Activated naive CD8-positive, alpha-beta T cell treated with anti-CD3 and anti-CD28 coated beads, Interleukin-2, amount 50 U/mL, for 24 hours (primary cell): ENCODE measurements at regions not wholly inside any gene's neighbourhood (a gene's known extent, or its start where the extent isn't known, plus 50 kb on each side); places are given as distances from the start of the nearest gene placed in this dataset.
"Not testable (repeated sequence)": the region's sequence is repeated elsewhere in the genome, so short reads cannot be mapped to it uniquely, and the experiment has no call there.

Experiments used
- ATAC-seq: fragments of 150-1000 bp; cut with Tn5 transposase; one replicate; pipeline ENCODE4 v1.10.0; 2021
- DNase-seq: peaks from one replicate; pipeline ENCODE4 v3.0.0; 2021
- H3K27ac Mint-ChIP-seq: one replicate; pipeline ENCODE4 v1.8.0; 2021; ENCODE audit warnings: mild to moderate bottlenecking, mixed read lengths
- H3K27me3 Mint-ChIP-seq: one replicate; pipeline ENCODE4 v1.8.0; 2021; ENCODE audit warnings: mixed read lengths
- H3K36me3 Mint-ChIP-seq: one replicate; pipeline ENCODE4 v1.8.0; 2021; ENCODE audit warnings: low read depth, mixed read lengths
- H3K4me1 Mint-ChIP-seq: one replicate; pipeline ENCODE4 v1.8.0; 2021; ENCODE audit warnings: mixed read lengths
- H3K4me3 Mint-ChIP-seq: one replicate; pipeline ENCODE4 v1.8.0; 2021; ENCODE audit warnings: mild to moderate bottlenecking, moderate library complexity, mixed read lengths
- H3K9me3 Mint-ChIP-seq: one replicate; pipeline ENCODE4 v1.8.0; 2021; ENCODE audit warnings: mixed read lengths

GRCh38 chr14:106080922-106081321 lies 554.5 kb downstream of the TMEM121 start:
- ATAC-seq = no peak
- H3K36me3 Mint-ChIP-seq = no peaks in the 10 kb centered on the region

GRCh38 chr14:106081721-106082120 lies 555.3 kb downstream of the TMEM121 start:
- not testable (repeated sequence) for H3K27ac Mint-ChIP-seq, ATAC-seq, H3K4me1 Mint-ChIP-seq, H3K4me3 Mint-ChIP-seq, DNase-seq, H3K9me3 Mint-ChIP-seq, H3K36me3 Mint-ChIP-seq
- peaks cover 20% of the 10 kb centered on the region for H3K27me3 Mint-ChIP-seq

More at GRCh38 chr14:106080922-106081321, 554.5 kb downstream of the TMEM121 start:
- DNase-seq = no peak
- no peaks in the 10 kb centered on the region for H3K9me3 Mint-ChIP-seq
- peaks cover 20% of the 10 kb centered on the region for H3K27me3 Mint-ChIP-seq
- no peaks in the 10 kb centered on the region for H3K4me1 Mint-ChIP-seq
- H3K27ac Mint-ChIP-seq = no peak overlapping the region
- H3K4me3 Mint-ChIP-seq = no peak overlapping the region

- H3K27ac Mint-ChIP-seq = no peak overlapping the region
- ATAC-seq = no peak
- H3K4me3 Mint-ChIP-seq = no peak overlapping the region
- no peak for DNase-seq
- H3K36me3 Mint-ChIP-seq = no peaks in the 10 kb centered on the region
- H3K4me1 Mint-ChIP-seq = peaks cover 19% of the 10 kb centered on the region
- H3K9me3 Mint-ChIP-seq = no peaks in the 10 kb centered on the region
- peaks cover 14% of the 10 kb centered on the region for H3K27me3 Mint-ChIP-seq
These were observed 556.7 kb downstream of the TMEM121 start for GRCh38 chr14:106083082-106083481.

- Mint-ChIP-seq H3K9me3 (no peaks in the 10 kb centered on the region), H3K36me3 (no peaks in the 10 kb centered on the region), H3K27me3 (peaks cover 5% of the 10 kb centered on the region), H3K4me1 (peaks cover 27% of the 10 kb centered on the region), H3K27ac (no peak overlapping the region), H3K4me3 (no peak overlapping the region)
- ATAC-seq (no peak), DNase-seq (no peak)
These were observed 561.5 kb downstream of the TMEM121 start for GRCh38 chr14:106087837-106088236.

- H3K9me3 Mint-ChIP-seq, H3K27me3 Mint-ChIP-seq, ATAC-seq, DNase-seq, H3K4me3 Mint-ChIP-seq, H3K27ac Mint-ChIP-seq, H3K36me3 Mint-ChIP-seq: not testable (repeated sequence)
- peaks cover 27% of the 10 kb centered on the region for H3K4me1 Mint-ChIP-seq
These were observed 562.5 kb downstream of the TMEM121 start for GRCh38 chr14:106088860-106089259.

GRCh38 chr14:106094654-106095189 lies 568.3 kb downstream of the TMEM121 start:
- peak; percentile 95 for DNase-seq
- H3K27me3 Mint-ChIP-seq = peaks cover 4% of the 10 kb centered on the region
- no peaks in the 10 kb centered on the region for H3K36me3 Mint-ChIP-seq
- no peak overlapping the region for H3K4me3 Mint-ChIP-seq
- peak; percentile 92 for ATAC-seq
- H3K27ac Mint-ChIP-seq = no peak overlapping the region
- H3K4me1 Mint-ChIP-seq = no peaks in the 10 kb centered on the region
- H3K9me3 Mint-ChIP-seq = no peaks in the 10 kb centered on the region

GRCh38 chr14:106107703-106108102 lies 581.3 kb downstream of the TMEM121 start:
- no peak overlapping the region for H3K4me3 Mint-ChIP-seq
- H3K9me3 Mint-ChIP-seq = no peaks in the 10 kb centered on the region
- H3K27ac Mint-ChIP-seq = no peak overlapping the region

GRCh38 chr14:106109337-106109736 lies 583.0 kb downstream of the TMEM121 start:
- no peaks in the 10 kb centered on the region for H3K36me3 Mint-ChIP-seq
- ATAC-seq (no peak), DNase-seq (no peak)
- H3K4me3 Mint-ChIP-seq = no peak overlapping the region
- H3K9me3 Mint-ChIP-seq = no peaks in the 10 kb centered on the region
- H3K27me3 Mint-ChIP-seq = peaks cover 13% of the 10 kb centered on the region
- no peaks in the 10 kb centered on the region for H3K4me1 Mint-ChIP-seq
- no peak overlapping the region for H3K27ac Mint-ChIP-seq

More at GRCh38 chr14:106107703-106108102, 581.3 kb downstream of the TMEM121 start:
- DNase-seq (no peak), ATAC-seq (no peak)
- Mint-ChIP-seq H3K27me3 (peaks cover 23% of the 10 kb centered on the region), H3K36me3 (no peaks in the 10 kb centered on the region), H3K4me1 (no peaks in the 10 kb centered on the region)

GRCh38 chr14:106115401-106115800 lies 589.0 kb downstream of the TMEM121 start:
- Mint-ChIP-seq H3K4me1 (peaks cover 11% of the 10 kb centered on the region), H3K27ac (no peak overlapping the region), H3K4me3 (no peak overlapping the region), H3K27me3 (peaks cover 27% of the 10 kb centered on the region), H3K9me3 (no peaks in the 10 kb centered on the region), H3K36me3 (no peaks in the 10 kb centered on the region)
- ATAC-seq = no peak
- DNase-seq = no peak

- not testable (repeated sequence) for H3K27ac Mint-ChIP-seq, H3K36me3 Mint-ChIP-seq, ATAC-seq, H3K9me3 Mint-ChIP-seq, H3K4me3 Mint-ChIP-seq
- Mint-ChIP-seq H3K27me3 (peaks cover 31% of the 10 kb centered on the region), H3K4me1 (peaks cover 11% of the 10 kb centered on the region)
- DNase-seq = peak; percentile 16
These were observed 590.1 kb downstream of the TMEM121 start for GRCh38 chr14:106116339-106116930.

GRCh38 chr14:106120101-106120500 lies 593.7 kb downstream of the TMEM121 start:
- no peak overlapping the region for H3K27ac Mint-ChIP-seq
- no peak overlapping the region for H3K4me3 Mint-ChIP-seq
- peaks cover 31% of the 10 kb centered on the region for H3K27me3 Mint-ChIP-seq
- H3K36me3 Mint-ChIP-seq = no peaks in the 10 kb centered on the region
- DNase-seq = no peak
- H3K4me1 Mint-ChIP-seq = peaks cover 11% of the 10 kb centered on the region
- no peak for ATAC-seq
- no peaks in the 10 kb centered on the region for H3K9me3 Mint-ChIP-seq

- H3K9me3 Mint-ChIP-seq = no peaks in the 10 kb centered on the region
- ATAC-seq (no peak), DNase-seq (peak; percentile 22)
- H3K27ac Mint-ChIP-seq = no peak overlapping the region
- H3K27me3 Mint-ChIP-seq = peaks cover 9% of the 10 kb centered on the region
- H3K4me3 Mint-ChIP-seq = no peak overlapping the region
- H3K36me3 Mint-ChIP-seq = no peaks in the 10 kb centered on the region
- peaks cover 5% of the 10 kb centered on the region for H3K4me1 Mint-ChIP-seq
These were observed 602.9 kb downstream of the TMEM121 start for GRCh38 chr14:106129274-106129673.

- not testable (repeated sequence) for H3K4me3 Mint-ChIP-seq, DNase-seq, H3K9me3 Mint-ChIP-seq, H3K4me1 Mint-ChIP-seq, H3K27ac Mint-ChIP-seq, H3K36me3 Mint-ChIP-seq, ATAC-seq
- H3K27me3 Mint-ChIP-seq = peaks cover 12% of the 10 kb centered on the region
These were observed 603.7 kb downstream of the TMEM121 start for GRCh38 chr14:106129904-106130661.

- not testable (repeated sequence) for H3K36me3 Mint-ChIP-seq, H3K27me3 Mint-ChIP-seq, H3K9me3 Mint-ChIP-seq, H3K27ac Mint-ChIP-seq, H3K4me3 Mint-ChIP-seq, ATAC-seq, H3K4me1 Mint-ChIP-seq, DNase-seq
These were observed 606.7 kb downstream of the TMEM121 start for GRCh38 chr14:106133126-106133525.

- H3K4me3 Mint-ChIP-seq = no peak overlapping the region
- DNase-seq (no peak), ATAC-seq (no peak)
- no peaks in the 10 kb centered on the region for H3K9me3 Mint-ChIP-seq
- no peaks in the 10 kb centered on the region for H3K36me3 Mint-ChIP-seq
- no peak overlapping the region for H3K27ac Mint-ChIP-seq
- peaks cover 3% of the 10 kb centered on the region for H3K27me3 Mint-ChIP-seq
- peaks cover under 1% of the 10 kb centered on the region for H3K4me1 Mint-ChIP-seq
These were observed 608.5 kb downstream of the TMEM121 start for GRCh38 chr14:106134886-106135285.
